Tibial artery (tissue), 4 donors: ENCODE measurements at regions not wholly inside any gene's neighbourhood (a gene's known extent, or its start where the extent isn't known, plus 50 kb on each side); places are given as distances from the start of the nearest gene placed in this dataset.

Source experiments
- DNase-seq, 2 donors: peaks; one replicate each; pipeline ENCODE4 v3.0.0-alpha.2; 2019
- H3K27ac ChIP-seq, 2 donors: fragments of 200-600 bp; sonication (generic) in 1 of 2; 1 replicate in 1 of 2; 2 replicates in 1 of 2; pipeline ENCODE4 v1.5.1; 2018 to 2019; ENCODE audit warnings: mild to moderate bottlenecking in 1 of 2
- H3K27me3 ChIP-seq, 2 donors: fragments of 200-600 bp; sonication (generic) in 1 of 2; one replicate each; pipeline versions ENCODE4 v1.5.1 to v1.6.0; 2016 to 2019
- H3K36me3 ChIP-seq, 3 donors: fragments of 200-600 bp; sonication (generic) in 2 of 3; one replicate each; pipeline ENCODE4 v1.5.1; 2016 to 2019; ENCODE audit warnings: mild to moderate bottlenecking in 2 of 3
- H3K4me1 ChIP-seq, 4 donors: fragments of 200-600 bp; sonication (generic) in 2 of 4; 1 replicate in 3 of 4; 2 replicates in 1 of 4; pipeline ENCODE4 v1.5.1; 2016 to 2019
- H3K4me3 ChIP-seq, 2 donors: fragments of 200-600 bp; sonication (generic) in 1 of 2; 1 replicate in 1 of 2; 2 replicates in 1 of 2; pipeline ENCODE4 v1.5.1; 2018 to 2019; ENCODE audit warnings: mild to moderate bottlenecking in 2 of 2
- H3K9me3 ChIP-seq, 3 donors: fragments of 200-600 bp; sonication (generic) in 1 of 3; one replicate each; pipeline ENCODE4 v1.5.1; 2016 to 2019
- CTCF ChIP-seq, 2 experiments: fragments of 200-600 bp in 1 of 2; fragments of 450-650 bp in 1 of 2; IDR thresholded peaks; one replicate each; pipeline ENCODE4 v1.5.1; 2017 to 2019; ENCODE audit warnings: antibody characterized with exemption in 2 of 2, mild to moderate bottlenecking in 1 of 2, moderate library complexity in 1 of 2
- intact Hi-C: fragments of 100-400 bp; cut with DNase I; formaldehyde crosslinking; loops from one replicate; pipeline ENCODE4 v1.15.0; 2023; ENCODE audit warnings: low total_unique reads

GRCh38 chr10:60643874-60644273, 134.4 kb upstream of the CDK1 start:
- no peak for TF ChIP-seq CTCF (IDR thresholded peaks at IDR 0.05)
- no peaks in the 10 kb centered on the region for H3K9me3 ChIP-seq

GRCh38 chr10:60629332-60629731, 148.9 kb upstream of the CDK1 start:
- H3K27ac ChIP-seq, result no peak overlapping the region
- intact Hi-C loops, result no loop called here
- H3K4me3 ChIP-seq, result no peak overlapping the region
- no peaks in the 10 kb centered on the region for H3K4me1 ChIP-seq
- no peaks in the 10 kb centered on the region for H3K9me3 ChIP-seq
- TF ChIP-seq CTCF (IDR thresholded peaks at IDR 0.05), result no peak
- no peaks in the 10 kb centered on the region for H3K27me3 ChIP-seq
- DNase-seq, result no peak
- H3K36me3 ChIP-seq, result no peaks in the 10 kb centered on the region

More at GRCh38 chr10:60643874-60644273, 134.4 kb upstream of the CDK1 start:
- Histone ChIP-seq H3K27me3 (no peaks in the 10 kb centered on the region), H3K36me3 (no peaks in the 10 kb centered on the region), H3K27ac (no peak overlapping the region), H3K4me3 (no peak overlapping the region), H3K4me1 (no peaks in the 10 kb centered on the region)
- intact Hi-C loops, result no loop called here
- no peak for DNase-seq

- H3K4me3 ChIP-seq, result no peak overlapping the region
- no peaks in the 10 kb centered on the region for H3K36me3 ChIP-seq
- no peaks in the 10 kb centered on the region for H3K27me3 ChIP-seq
- no peaks in the 10 kb centered on the region for H3K9me3 ChIP-seq
- intact Hi-C loops, result no loop called here
- no peak for TF ChIP-seq CTCF (IDR thresholded peaks at IDR 0.05)
- H3K4me1 ChIP-seq, result no peaks in the 10 kb centered on the region
- H3K27ac ChIP-seq, result no peak overlapping the region
- DNase-seq, result no peak
Measured at GRCh38 chr10:60627778-60628748, 150.2 kb upstream of the CDK1 start.

- no peak for DNase-seq
- H3K27ac ChIP-seq, result no peak overlapping the region
- H3K27me3 ChIP-seq, result no peaks in the 10 kb centered on the region
- H3K4me3 ChIP-seq, result no peak overlapping the region
- no peaks in the 10 kb centered on the region for H3K9me3 ChIP-seq
- no peak for TF ChIP-seq CTCF (IDR thresholded peaks at IDR 0.05)
- H3K36me3 ChIP-seq, result no peaks in the 10 kb centered on the region
- intact Hi-C loops, result no loop called here
- H3K4me1 ChIP-seq, result no peaks in the 10 kb centered on the region
Measured at GRCh38 chr10:60626037-60626436, 152.2 kb upstream of the CDK1 start.

GRCh38 chr10:60623627-60624026, 154.7 kb upstream of the CDK1 start:
- Histone ChIP-seq H3K27me3 (no peaks in the 10 kb centered on the region), H3K4me1 (no peaks in the 10 kb centered on the region), H3K36me3 (no peaks in the 10 kb centered on the region), H3K4me3 (no peak overlapping the region), H3K9me3 (no peaks in the 10 kb centered on the region), H3K27ac (no peak overlapping the region)
- intact Hi-C loops, result no loop called here
- no peak for DNase-seq
- TF ChIP-seq CTCF (IDR thresholded peaks at IDR 0.05), result no peak
